ENCODE measurements at regions not wholly inside any gene's neighbourhood (a gene's known extent, or its start where the extent isn't known, plus 50 kb on each side); places are given as distances from the start of the nearest gene placed in this dataset.
A peak's percentile ranks its signal among the peaks of the same experiment; 100 is the strongest.

- TF ChIP-seq SOX13 (IDR thresholded peaks at IDR 0.05) = no peak
- TF ChIP-seq SOX13 (CRISPR knock-in tag; conservative IDR thresholded peaks at IDR 0.05 in 1 of 2, IDR thresholded peaks at IDR 0.05 in 1 of 2) = peak in 1 of 2 experiments; percentile 56; a peak in 2 of 4 replicates
- no peak for TF ChIP-seq HNRNPLL (IDR thresholded peaks at IDR 0.05; ENCODE audit: low read depth, low read length, poor library complexity, severe bottlenecking)
- TF ChIP-seq MTF1 (CRISPR knock-in tag; IDR thresholded peaks at IDR 0.05) = no peak
- peak; percentile 62; the same call in 1 of the 2 replicates for TF ChIP-seq ZBED4 (CRISPR knock-in tag; IDR thresholded peaks at IDR 0.05; ENCODE audit: borderline replicate concordance)
- TF ChIP-seq, protein P1, sequence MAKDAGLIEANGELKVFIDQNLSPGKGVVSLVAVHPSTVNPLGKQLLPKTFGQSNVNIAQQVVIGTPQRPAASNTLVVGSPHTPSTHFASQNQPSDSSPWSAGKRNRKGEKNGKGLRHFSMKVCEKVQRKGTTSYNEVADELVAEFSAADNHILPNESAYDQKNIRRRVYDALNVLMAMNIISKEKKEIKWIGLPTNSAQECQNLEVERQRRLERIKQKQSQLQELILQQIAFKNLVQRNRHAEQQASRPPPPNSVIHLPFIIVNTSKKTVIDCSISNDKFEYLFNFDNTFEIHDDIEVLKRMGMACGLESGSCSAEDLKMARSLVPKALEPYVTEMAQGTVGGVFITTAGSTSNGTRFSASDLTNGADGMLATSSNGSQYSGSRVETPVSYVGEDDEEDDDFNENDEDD (CRISPR knock-in tag; IDR thresholded peaks at IDR 0.05; ENCODE audit: borderline replicate concordance) = peak; percentile 68; the same call in 1 of the 2 replicates
- TF ChIP-seq ZNF879 (CRISPR knock-in tag; IDR thresholded peaks at IDR 0.05) = no peak
- 0 out of 2 replicates have a peak, but pooled peaks have one; percentile 48 for TF ChIP-seq GLI4 (CRISPR knock-in tag; IDR thresholded peaks at IDR 0.05; ENCODE audit: borderline replicate concordance)
- TF ChIP-seq PITX1 (CRISPR knock-in tag; IDR thresholded peaks at IDR 0.05) = peak; percentile 92
Observed at GRCh38 chr2:226478109-226478809, 321.4 kb downstream of the IRS1 start (continued).
